ENCODE measurements at regions not wholly inside any gene's neighbourhood (a gene's known extent, or its start where the extent isn't known, plus 50 kb on each side); places are given as distances from the start of the nearest gene placed in this dataset.

- TF ChIP-seq, protein P1, sequence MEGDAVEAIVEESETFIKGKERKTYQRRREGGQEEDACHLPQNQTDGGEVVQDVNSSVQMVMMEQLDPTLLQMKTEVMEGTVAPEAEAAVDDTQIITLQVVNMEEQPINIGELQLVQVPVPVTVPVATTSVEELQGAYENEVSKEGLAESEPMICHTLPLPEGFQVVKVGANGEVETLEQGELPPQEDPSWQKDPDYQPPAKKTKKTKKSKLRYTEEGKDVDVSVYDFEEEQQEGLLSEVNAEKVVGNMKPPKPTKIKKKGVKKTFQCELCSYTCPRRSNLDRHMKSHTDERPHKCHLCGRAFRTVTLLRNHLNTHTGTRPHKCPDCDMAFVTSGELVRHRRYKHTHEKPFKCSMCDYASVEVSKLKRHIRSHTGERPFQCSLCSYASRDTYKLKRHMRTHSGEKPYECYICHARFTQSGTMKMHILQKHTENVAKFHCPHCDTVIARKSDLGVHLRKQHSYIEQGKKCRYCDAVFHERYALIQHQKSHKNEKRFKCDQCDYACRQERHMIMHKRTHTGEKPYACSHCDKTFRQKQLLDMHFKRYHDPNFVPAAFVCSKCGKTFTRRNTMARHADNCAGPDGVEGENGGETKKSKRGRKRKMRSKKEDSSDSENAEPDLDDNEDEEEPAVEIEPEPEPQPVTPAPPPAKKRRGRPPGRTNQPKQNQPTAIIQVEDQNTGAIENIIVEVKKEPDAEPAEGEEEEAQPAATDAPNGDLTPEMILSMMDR (conservative IDR thresholded peaks at IDR 0.05 in 1 of 2, IDR thresholded peaks at IDR 0.05 in 1 of 2; ENCODE audit: low read depth in 1 of 2, low read length in 2 of 2) = no peak
- TF ChIP-seq EZH2 (IDR thresholded peaks at IDR 0.05; ENCODE audit: low read length, missing control alignments) = no peak
These were observed 562.0 kb upstream of the SEMA3D start for GRCh38 chr7:85748861-85749260.
